ENCODE measurements at regions not wholly inside any gene's neighbourhood (a gene's known extent, or its start where the extent isn't known, plus 50 kb on each side); places are given as distances from the start of the nearest gene placed in this dataset.

GRCh38 chr7:139169816-139170215, 60.3 kb upstream of the ZC3HAV1 start:
- Histone ChIP-seq H3K9me3 (ENCODE audit: control extremely low read depth in 1 of 3, control insufficient read depth in 2 of 3, insufficient read depth in 1 of 3, low read length in 2 of 3) (no peaks in the 10 kb centered on the region), H3K4me3 (ENCODE audit: control extremely low read depth in 1 of 5, extremely low read depth in 1 of 5, insufficient read depth in 1 of 5, low read depth in 2 of 5, low read length in 4 of 5) (no peak overlapping the region), H3K9ac (ENCODE audit: low read length) (no peak overlapping the region), H3K79me2 (ENCODE audit: control insufficient read depth, insufficient read depth, low read length) (no peaks in the 10 kb centered on the region), H3K36me3 (replicated peaks in 1 of 2; ENCODE audit: control extremely low read depth in 1 of 2, control insufficient read depth in 1 of 2, extremely low read depth in 1 of 2, insufficient read depth in 2 of 2, low read length in 1 of 2) (no peaks in the 10 kb centered on the region), H3K27me3 (replicated peaks in 1 of 4; ENCODE audit: control extremely low read depth in 1 of 4, control insufficient read depth in 3 of 4, insufficient read depth in 4 of 4, low read length in 3 of 4) (no peaks in the 10 kb centered on the region), H4K20me1 (ENCODE audit: control insufficient read depth, insufficient read depth, low read length, poor library complexity, severe bottlenecking) (no peaks in the 10 kb centered on the region), H2AFZ (ENCODE audit: insufficient read depth, low read depth, low read length, poor library complexity, severe bottlenecking) (no peak overlapping the region), H3K4me2 (replicated peaks; ENCODE audit: low read depth, low read length, poor library complexity, severe bottlenecking) (no peak overlapping the region), H3K27ac (ENCODE audit: low read length in 2 of 2) (no peak overlapping the region), H3K4me1 (ENCODE audit: control insufficient read depth in 2 of 2, insufficient read depth in 2 of 2, low read length in 2 of 2) (no peaks in the 10 kb centered on the region)
- ATAC-seq (ENCODE audit: low read depth) (no peak), DNase-seq (no peak)
- intact Hi-C loops (cut with micrococcal nuclease): no loop called here
- no peaks in the 10 kb centered on the region for H3K9me3 Mint-ChIP-seq (ENCODE audit: insufficient read depth)
- no peaks in the 10 kb centered on the region for H3K27me3 Mint-ChIP-seq
- no peaks in the 10 kb centered on the region for H3K4me1 Mint-ChIP-seq
- WGBS (ENCODE audit: insufficient coverage): no CpG with 5 or more reads among the region's 2 CpGs
- no peak overlapping the region for H3K4me3 Mint-ChIP-seq
- no peak overlapping the region for H3K27ac Mint-ChIP-seq
- POLR2A ChIA-PET: no interaction called here
- CTCF ChIA-PET: no interaction called here
- TF ChIP-seq CTCF (IDR thresholded peaks at IDR 0.05): no peak
- no peak for TF ChIP-seq EZH2 (IDR thresholded peaks at IDR 0.05; ENCODE audit: borderline replicate concordance, insufficient read depth, low read depth, low read length, poor library complexity, severe bottlenecking)

- Histone ChIP-seq H2AFZ (ENCODE audit: insufficient read depth, low read depth, low read length, poor library complexity, severe bottlenecking) (no peak overlapping the region), H3K4me3 (ENCODE audit: control extremely low read depth in 1 of 5, extremely low read depth in 1 of 5, insufficient read depth in 1 of 5, low read depth in 2 of 5, low read length in 4 of 5) (no peak overlapping the region), H3K36me3 (replicated peaks in 1 of 2; ENCODE audit: control extremely low read depth in 1 of 2, control insufficient read depth in 1 of 2, extremely low read depth in 1 of 2, insufficient read depth in 2 of 2, low read length in 1 of 2) (no peaks in the 10 kb centered on the region), H3K9me3 (ENCODE audit: control extremely low read depth in 1 of 3, control insufficient read depth in 2 of 3, insufficient read depth in 1 of 3, low read length in 2 of 3) (no peaks in the 10 kb centered on the region), H3K27ac (ENCODE audit: low read length in 2 of 2) (no peak overlapping the region), H3K9ac (ENCODE audit: low read length) (no peak overlapping the region), H3K27me3 (replicated peaks in 1 of 4; ENCODE audit: control extremely low read depth in 1 of 4, control insufficient read depth in 3 of 4, insufficient read depth in 4 of 4, low read length in 3 of 4) (no peaks in the 10 kb centered on the region), H3K79me2 (ENCODE audit: control insufficient read depth, insufficient read depth, low read length) (no peaks in the 10 kb centered on the region), H3K4me2 (replicated peaks; ENCODE audit: low read depth, low read length, poor library complexity, severe bottlenecking) (no peak overlapping the region), H3K4me1 (ENCODE audit: control insufficient read depth in 2 of 2, insufficient read depth in 2 of 2, low read length in 2 of 2) (no peaks in the 10 kb centered on the region), H4K20me1 (ENCODE audit: control insufficient read depth, insufficient read depth, low read length, poor library complexity, severe bottlenecking) (no peaks in the 10 kb centered on the region)
- WGBS (ENCODE audit: insufficient coverage): 100% methylated on average over 4 of the region's 7 CpGs
- no peaks in the 10 kb centered on the region for H3K9me3 Mint-ChIP-seq (ENCODE audit: insufficient read depth)
- ATAC-seq (ENCODE audit: low read depth) (no peak), DNase-seq (no peak)
- no peak for TF ChIP-seq EZH2 (IDR thresholded peaks at IDR 0.05; ENCODE audit: borderline replicate concordance, insufficient read depth, low read depth, low read length, poor library complexity, severe bottlenecking)
- no peak for TF ChIP-seq CTCF (IDR thresholded peaks at IDR 0.05)
- H3K27ac Mint-ChIP-seq: no peak overlapping the region
- intact Hi-C loops (cut with micrococcal nuclease): no loop called here
- POLR2A ChIA-PET: no interaction called here
- no peaks in the 10 kb centered on the region for H3K27me3 Mint-ChIP-seq
- no peak overlapping the region for H3K4me3 Mint-ChIP-seq
- CTCF ChIA-PET: interaction anchor here (0.7 kb wide), 1 partner anchor 474 kb away, joined by 5 read pairs; no protein-coding TSS in a partner anchor
- no peaks in the 10 kb centered on the region for H3K4me1 Mint-ChIP-seq
Measured at GRCh38 chr7:139172775-139173174, 58.3 kb upstream of the UBN2 start.
